AML-193 (cell line): ENCODE measurements at regions not wholly inside any gene's neighbourhood (a gene's known extent, or its start where the extent isn't known, plus 50 kb on each side); places are given as distances from the start of the nearest gene placed in this dataset.
"Not testable (repeated sequence)": the region's sequence is repeated elsewhere in the genome, so short reads cannot be mapped to it uniquely, and the experiment has no call there.

Experiments used
- DNase-seq, 2 experiments: peaks; one replicate each; lab custom pipeline; 2025; lab: John Stamatoyannopoulos, UW

- DNase-seq = no peak
Measured at GRCh38 chr1:14347776-14348175, 250.7 kb upstream of the KAZN start.

DNA sequence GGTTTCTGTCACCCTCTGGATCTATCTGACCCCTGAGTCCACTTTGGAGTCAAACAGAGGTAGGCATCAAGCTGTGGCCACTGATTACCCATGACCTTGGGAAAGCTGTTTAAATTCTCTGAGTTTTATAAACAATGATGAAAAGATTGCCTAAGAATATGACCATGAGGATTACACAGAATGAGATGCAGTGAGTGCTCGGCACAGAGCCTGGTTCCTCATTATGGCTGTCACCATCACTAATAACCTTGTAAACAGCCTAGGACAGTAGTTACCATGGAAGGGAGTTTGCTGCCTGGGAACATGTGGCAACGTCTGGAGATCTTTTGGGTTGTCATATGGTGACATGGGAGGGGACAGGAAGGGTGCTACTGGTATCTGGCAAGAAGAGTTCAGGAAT lies 248.3 kb upstream of the KAZN start:
- no peak for DNase-seq

GRCh38 chr1:14352897-14353296 lies 245.6 kb upstream of the KAZN start:
- DNase-seq = no peak

- DNase-seq = not testable (repeated sequence)
Measured at GRCh38 chr1:14361005-14361404, 237.5 kb upstream of the KAZN start.

- no peak for DNase-seq
Measured at GRCh38 chr1:14362331-14362730, 236.2 kb upstream of the KAZN start.

- no peak for DNase-seq
Measured at GRCh38 chr1:14363036-14363590, 235.4 kb upstream of the KAZN start.

DNA sequence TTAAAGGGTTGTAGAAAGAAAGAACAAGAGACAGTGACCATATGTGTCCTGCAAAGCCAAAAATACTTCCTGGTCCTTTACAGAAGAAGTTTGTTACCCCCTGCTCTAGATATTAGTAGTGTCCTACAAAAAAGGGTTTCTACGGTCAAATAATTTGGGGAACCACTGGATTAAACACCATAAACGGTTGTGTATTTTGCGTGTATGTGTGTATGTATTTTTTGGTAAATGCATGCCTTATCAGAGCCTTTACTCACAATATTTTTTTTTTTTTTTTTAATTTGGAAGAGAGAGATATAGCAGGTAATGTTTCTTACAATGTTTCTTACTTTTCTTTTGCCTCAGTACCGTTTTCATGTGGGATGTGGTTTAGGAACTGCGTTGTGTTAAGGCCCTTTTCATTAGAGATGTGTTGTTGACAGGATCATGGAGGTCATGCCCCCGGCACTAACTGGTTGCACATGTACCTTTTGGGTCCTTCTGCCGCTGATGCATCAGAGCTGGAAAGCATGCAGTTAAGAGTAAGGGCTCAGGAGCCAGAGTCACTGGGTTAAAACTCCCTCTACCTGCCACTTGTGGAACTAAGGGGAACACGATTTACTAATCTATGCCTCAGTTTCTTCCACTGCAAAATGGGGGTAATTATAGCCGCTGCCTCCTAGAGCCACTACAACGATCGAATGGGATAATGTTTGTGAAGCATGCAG lies 234.6 kb upstream of the KAZN start:
- DNase-seq = no peak

DNA sequence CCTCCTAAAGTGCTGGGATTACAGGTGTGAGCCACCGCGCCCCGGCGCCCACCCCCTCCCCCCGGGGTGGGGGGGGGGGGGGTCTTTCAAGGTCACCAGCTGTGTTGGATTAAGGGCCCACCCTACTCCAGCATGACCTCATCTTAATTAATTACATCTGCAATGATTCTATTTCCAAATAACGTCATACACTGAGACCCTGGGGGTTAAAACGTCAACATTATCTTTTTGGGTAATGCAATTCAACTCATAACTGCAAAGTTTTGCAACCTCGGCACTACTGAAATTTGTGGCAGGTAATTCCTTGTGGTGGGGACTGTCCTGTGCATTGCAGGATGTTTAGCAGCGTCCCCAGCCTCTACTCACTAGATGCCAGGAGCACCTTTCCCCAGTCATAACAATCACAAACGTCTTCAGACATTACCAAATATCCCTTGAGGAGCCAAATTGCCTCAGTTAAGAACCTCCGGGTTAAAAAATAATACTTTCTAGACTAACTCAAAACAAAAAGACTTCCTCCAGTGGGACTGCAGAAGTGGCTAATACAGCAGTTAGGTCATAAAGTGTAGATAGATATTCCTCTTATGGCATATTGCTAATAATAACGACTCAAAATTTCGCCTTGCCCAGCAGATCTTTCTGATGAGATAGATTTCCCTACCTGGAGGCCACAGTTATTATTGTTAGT lies 233.0 kb upstream of the KAZN start:
- DNase-seq = no peak

- DNase-seq = no peak
Measured at GRCh38 chr1:14366091-14367018, 232.1 kb upstream of the KAZN start.

- DNase-seq = no peak
Measured at GRCh38 chr1:14367451-14367850, 231.0 kb upstream of the KAZN start.

- no peak for DNase-seq
Measured at GRCh38 chr1:14369526-14370213, 228.8 kb upstream of the KAZN start.

GRCh38 chr1:14371771-14372497 lies 226.6 kb upstream of the KAZN start:
- DNase-seq = no peak

GRCh38 chr1:14372526-14372925 lies 226.0 kb upstream of the KAZN start:
- no peak for DNase-seq

DNA sequence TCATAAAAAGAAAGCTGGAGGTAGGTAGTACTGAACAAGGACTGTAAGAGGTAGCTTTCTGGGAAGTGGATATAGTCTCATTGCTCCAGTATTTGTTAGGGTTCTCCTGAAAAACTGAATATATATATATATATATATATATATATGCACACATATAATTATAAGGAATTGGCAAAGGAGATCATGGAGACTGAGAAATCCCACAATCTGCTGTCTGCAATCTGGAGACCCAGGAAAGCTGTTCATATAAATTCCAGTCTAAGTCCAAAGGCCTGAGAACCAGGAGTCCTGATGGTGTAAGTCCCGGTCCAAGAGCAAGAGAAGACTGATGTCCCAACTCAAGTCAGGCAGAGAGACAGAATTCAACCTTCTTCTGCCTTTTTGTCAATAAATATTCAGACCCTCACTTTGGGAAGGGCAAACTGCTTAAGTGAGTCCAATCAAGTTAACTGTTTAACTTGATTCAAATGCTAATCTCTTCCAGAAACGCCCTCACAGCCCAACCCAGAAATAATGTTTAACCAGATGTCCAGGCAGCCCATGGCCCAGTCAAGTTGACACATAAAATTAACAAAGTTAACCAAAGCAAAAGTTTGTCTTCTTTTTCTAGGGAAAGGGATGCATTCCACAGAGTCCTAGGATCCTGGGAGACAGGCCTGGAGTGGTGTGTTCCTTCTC lies 225.3 kb upstream of the KAZN start:
- no peak for DNase-seq

DNA sequence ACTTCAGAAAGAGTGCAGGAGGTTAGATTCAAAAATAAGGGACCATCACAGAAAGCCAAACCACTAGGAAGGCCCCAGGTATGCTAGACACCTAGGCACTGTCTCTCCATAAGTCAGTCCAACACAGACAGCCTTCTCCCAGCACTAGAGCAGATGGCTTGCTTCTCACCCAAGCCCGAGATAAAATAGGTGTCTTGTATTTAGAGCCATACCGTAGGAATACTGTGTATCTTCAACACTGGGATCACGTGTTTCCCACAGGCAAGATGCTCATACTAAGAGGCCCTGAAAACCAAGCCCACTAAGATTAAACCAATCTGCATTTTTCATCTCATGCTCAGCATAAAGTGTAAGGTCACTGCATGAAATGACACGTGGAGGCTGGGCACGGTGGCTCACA lies 223.3 kb upstream of the KAZN start:
- DNase-seq = no peak

- DNase-seq = no peak
Measured at GRCh38 chr1:14377386-14377785, 221.1 kb upstream of the KAZN start.

DNA sequence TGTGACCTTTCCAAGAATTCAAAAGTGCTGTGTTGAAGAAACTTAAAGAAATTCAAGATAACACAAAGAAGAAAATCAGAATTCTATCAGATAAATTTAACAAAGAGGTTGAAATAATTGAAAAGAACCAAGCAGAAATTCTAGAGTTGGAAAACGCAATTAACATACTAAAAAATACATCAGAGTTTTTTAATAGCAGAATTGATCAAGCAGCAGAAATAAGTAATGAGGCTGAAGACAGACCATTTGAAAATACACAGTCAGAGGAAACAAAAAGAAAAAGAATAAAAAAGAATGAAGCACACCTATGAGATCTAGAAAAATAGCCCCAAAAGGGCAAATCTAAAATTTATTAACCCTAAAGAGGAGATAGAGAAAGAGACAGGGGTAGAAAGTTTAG lies 218.1 kb upstream of the KAZN start:
- DNase-seq = no peak

DNA sequence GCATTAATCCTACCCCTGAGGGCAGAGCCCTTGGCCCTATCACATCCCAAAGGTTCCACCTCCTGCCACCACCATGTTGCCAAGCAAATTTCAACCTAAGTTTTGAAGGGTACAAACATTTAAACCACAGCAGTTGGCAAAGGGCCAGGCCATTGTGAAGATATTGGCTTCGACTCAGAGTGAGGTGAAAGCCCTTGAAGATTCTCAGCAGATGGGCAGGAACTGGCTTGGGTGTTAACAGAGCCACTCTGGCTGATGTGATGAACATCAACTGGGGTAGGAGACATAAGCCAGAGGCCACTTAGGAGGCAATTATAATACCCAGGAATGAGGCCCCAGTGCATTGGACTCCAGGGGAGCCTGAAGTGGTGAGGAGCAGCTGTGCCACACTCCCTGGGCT lies 207.7 kb upstream of the KAZN start:
- DNase-seq = no peak

DNA sequence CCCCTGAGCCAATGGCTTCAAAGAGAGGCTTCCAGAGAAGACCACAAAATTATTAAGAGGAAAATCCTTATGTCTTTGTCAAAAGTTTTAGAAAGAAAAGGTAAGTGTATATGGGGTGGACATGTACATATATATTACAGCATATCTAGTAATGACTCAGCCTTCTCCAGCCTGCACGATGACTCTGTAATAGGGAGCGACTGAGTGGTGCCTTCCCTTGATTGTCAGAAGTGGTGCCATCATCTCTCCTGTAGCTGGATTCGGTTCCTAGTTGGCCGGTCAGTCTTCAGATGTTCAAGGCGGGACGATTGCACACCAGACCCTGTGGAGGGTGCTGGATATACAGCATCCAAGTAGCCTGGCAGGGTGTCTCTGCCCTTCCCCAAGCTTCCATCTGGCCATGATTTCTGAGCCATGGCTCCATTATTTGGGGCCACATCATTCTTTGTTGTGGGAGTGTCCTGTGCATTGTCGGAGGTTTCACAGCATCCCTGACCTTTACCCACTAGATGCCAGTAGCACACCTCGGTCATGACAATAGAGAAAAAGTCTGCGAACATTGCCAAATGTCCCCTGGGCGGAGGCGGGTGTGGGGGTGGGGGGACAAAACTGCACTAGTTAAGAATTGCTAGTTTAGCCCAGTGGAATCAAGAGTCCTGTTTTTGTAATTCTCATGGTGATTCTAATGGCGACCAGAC lies 206.2 kb upstream of the KAZN start:
- DNase-seq = no peak

- no peak for DNase-seq
Measured at GRCh38 chr1:14392859-14393365, 205.6 kb upstream of the KAZN start.
